ENCODE measurements at regions not wholly inside any gene's neighbourhood (a gene's known extent, or its start where the extent isn't known, plus 50 kb on each side); places are given as distances from the start of the nearest gene placed in this dataset.
"Not testable (repeated sequence)": the region's sequence is repeated elsewhere in the genome, so short reads cannot be mapped to it uniquely, and the experiment has no call there.

GRCh38 chr2:85952196-85952734 is 63.5 kb upstream of the ST3GAL5 start:
- whole genome bisulfite sequencing = 89% methylated on average over 8 of the region's 8 CpGs
- peak overlapping the region; percentile 44 for H3K27ac ChIP-seq (ENCODE audit: low read depth)

GRCh38 chr2:85951351-85952067 is 62.7 kb upstream of the ST3GAL5 start:
- WGBS = 87% methylated on average over 11 of the region's 11 CpGs
- H3K4me3 ChIP-seq (ENCODE audit: low read depth, low read length) = no peak overlapping the region
- H3K4me1 ChIP-seq (ENCODE audit: insufficient read depth) = no peaks in the 10 kb centered on the region
- DNase-seq (ENCODE audit: extremely low spot score) = no peak
- no peaks in the 10 kb centered on the region for H3K36me3 ChIP-seq (ENCODE audit: insufficient read depth)
- peak overlapping the region; percentile 44 for H3K27ac ChIP-seq (ENCODE audit: low read depth)

More at GRCh38 chr2:85952196-85952734, 63.5 kb upstream of the ST3GAL5 start:
- no peak for DNase-seq (ENCODE audit: extremely low spot score)
- no peaks in the 10 kb centered on the region for H3K4me1 ChIP-seq (ENCODE audit: insufficient read depth)
- H3K4me3 ChIP-seq (ENCODE audit: low read depth, low read length) = no peak overlapping the region
- no peaks in the 10 kb centered on the region for H3K36me3 ChIP-seq (ENCODE audit: insufficient read depth)

- Histone ChIP-seq H3K4me1 (ENCODE audit: insufficient read depth) (no peaks in the 10 kb centered on the region), H3K4me3 (ENCODE audit: low read depth, low read length) (no peak overlapping the region), H3K36me3 (ENCODE audit: insufficient read depth) (no peaks in the 10 kb centered on the region), H3K27ac (ENCODE audit: low read depth) (no peak overlapping the region)
- 92% methylated on average over 4 of the region's 4 CpGs for WGBS
- DNase-seq (ENCODE audit: extremely low spot score) = no peak
Measured at GRCh38 chr2:85950743-85951142, 62.0 kb upstream of the ST3GAL5 start.

GRCh38 chr2:85949280-85949679 is 60.5 kb upstream of the ST3GAL5 start:
- DNase-seq (ENCODE audit: extremely low spot score) = no peak
- Histone ChIP-seq H3K36me3 (ENCODE audit: insufficient read depth) (no peaks in the 10 kb centered on the region), H3K4me3 (ENCODE audit: low read depth, low read length) (no peak overlapping the region), H3K4me1 (ENCODE audit: insufficient read depth) (no peaks in the 10 kb centered on the region), H3K27ac (ENCODE audit: low read depth) (no peak overlapping the region)
- 81% methylated on average over 5 of the region's 5 CpGs for whole genome bisulfite sequencing

GRCh38 chr2:85947593-85947992 is 58.8 kb upstream of the ST3GAL5 start:
- Histone ChIP-seq H3K36me3 (ENCODE audit: insufficient read depth) (no peaks in the 10 kb centered on the region), H3K4me3 (ENCODE audit: low read depth, low read length) (no peak overlapping the region), H3K27ac (ENCODE audit: low read depth) (no peak overlapping the region), H3K4me1 (ENCODE audit: insufficient read depth) (no peaks in the 10 kb centered on the region)
- no peak for DNase-seq (ENCODE audit: extremely low spot score)

GRCh38 chr2:85945586-85945985 is 56.8 kb upstream of the ST3GAL5 start:
- Histone ChIP-seq H3K36me3 (ENCODE audit: insufficient read depth) (no peaks in the 10 kb centered on the region), H3K4me1 (ENCODE audit: insufficient read depth) (no peaks in the 10 kb centered on the region)
- no peak for DNase-seq (ENCODE audit: extremely low spot score)

GRCh38 chr2:85945172-85945571 is 56.4 kb upstream of the ST3GAL5 start:
- 89% methylated on average over 3 of the region's 3 CpGs for WGBS
- Histone ChIP-seq H3K4me3 (ENCODE audit: low read depth, low read length) (no peak overlapping the region), H3K4me1 (ENCODE audit: insufficient read depth) (no peaks in the 10 kb centered on the region), H3K36me3 (ENCODE audit: insufficient read depth) (no peaks in the 10 kb centered on the region), H3K27ac (ENCODE audit: low read depth) (no peak overlapping the region)
- DNase-seq (ENCODE audit: extremely low spot score) = no peak

More at GRCh38 chr2:85945586-85945985, 56.8 kb upstream of the ST3GAL5 start:
- Histone ChIP-seq H3K4me3 (ENCODE audit: low read depth, low read length) (no peak overlapping the region), H3K27ac (ENCODE audit: low read depth) (no peak overlapping the region)

GRCh38 chr2:85942346-85942957 is 53.7 kb upstream of the ST3GAL5 start:
- Histone ChIP-seq H3K4me3 (ENCODE audit: low read depth, low read length) (no peak overlapping the region), H3K36me3 (ENCODE audit: insufficient read depth) (no peaks in the 10 kb centered on the region), H3K4me1 (ENCODE audit: insufficient read depth) (no peaks in the 10 kb centered on the region), H3K27ac (ENCODE audit: low read depth) (no peak overlapping the region)
- no peak for DNase-seq (ENCODE audit: extremely low spot score)
- WGBS = 69% methylated on average over 1 of the region's 1 CpG

- 81% methylated on average over 2 of the region's 2 CpGs for whole genome bisulfite sequencing
- DNase-seq (ENCODE audit: extremely low spot score); H3K4me1 ChIP-seq (ENCODE audit: insufficient read depth); H3K4me3 ChIP-seq (ENCODE audit: low read depth, low read length); H3K36me3 ChIP-seq (ENCODE audit: insufficient read depth); H3K27ac ChIP-seq (ENCODE audit: low read depth): not testable (repeated sequence)
Measured at GRCh38 chr2:85941490-85941889, 52.7 kb upstream of the ST3GAL5 start.

GRCh38 chr2:85939131-85939530 is 50.3 kb upstream of the ST3GAL5 start:
- Histone ChIP-seq H3K4me3 (ENCODE audit: low read depth, low read length) (no peak overlapping the region), H3K4me1 (ENCODE audit: insufficient read depth) (no peaks in the 10 kb centered on the region), H3K36me3 (ENCODE audit: insufficient read depth) (no peaks in the 10 kb centered on the region), H3K27ac (ENCODE audit: low read depth) (no peak overlapping the region)
- no peak for DNase-seq (ENCODE audit: extremely low spot score)
- WGBS = 89% methylated on average over 4 of the region's 4 CpGs
